ENCODE measurements at regions not wholly inside any gene's neighbourhood (a gene's known extent, or its start where the extent isn't known, plus 50 kb on each side); places are given as distances from the start of the nearest gene placed in this dataset.
"Not testable (repeated sequence)": the region's sequence is repeated elsewhere in the genome, so short reads cannot be mapped to it uniquely, and the experiment has no call there.

- DNase-seq (ENCODE audit: low read depth in 2 of 2, low spot score in 1 of 2) = no peak
Measured at GRCh38 chr1:224529844-224530243, 86.3 kb upstream of the CNIH3 start.

DNA sequence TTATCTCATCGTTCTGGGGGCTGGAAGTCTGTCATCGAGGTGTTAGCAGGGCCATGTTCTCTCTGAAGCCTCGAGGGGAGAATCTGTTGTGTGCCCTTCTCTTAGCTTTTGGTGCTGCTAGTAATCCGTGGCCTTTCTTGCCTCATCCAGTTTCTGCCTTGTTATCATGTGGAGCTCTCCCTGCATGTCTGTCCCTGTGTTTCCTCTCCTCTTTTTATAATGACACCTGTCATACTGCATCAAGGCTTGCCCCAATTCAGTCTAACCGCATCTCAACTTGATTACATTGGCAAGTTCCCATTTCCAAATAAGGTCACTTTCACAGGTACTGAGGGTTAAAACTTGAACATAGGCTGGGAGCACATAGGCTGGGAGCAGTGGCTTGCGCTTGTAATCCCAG is 82.6 kb upstream of the CNIH3 start:
- no peak for DNase-seq (ENCODE audit: low read depth in 2 of 2, low spot score in 1 of 2)

DNA sequence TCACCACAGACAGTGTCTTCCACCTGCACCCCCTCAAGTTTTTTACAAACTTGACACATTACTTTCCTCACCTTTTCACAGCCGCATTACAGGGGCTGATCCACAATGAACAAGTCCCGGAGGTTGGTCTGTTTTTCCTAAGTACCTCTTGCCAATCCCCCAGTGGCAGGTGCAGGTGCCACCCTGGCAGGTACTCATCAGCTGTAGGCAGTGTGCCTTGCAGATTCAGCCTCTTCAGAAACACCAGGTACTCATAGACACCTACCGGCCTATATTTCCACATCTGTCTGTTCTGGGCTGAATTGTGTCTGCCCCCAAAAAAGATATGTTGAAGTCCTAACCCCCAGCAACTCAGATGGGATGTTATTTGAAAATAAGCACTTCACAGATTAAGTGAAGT is 81.4 kb upstream of the CNIH3 start:
- DNase-seq (ENCODE audit: low read depth in 2 of 2, low spot score in 1 of 2) = no peak

GRCh38 chr1:224535641-224536040 is 80.5 kb upstream of the CNIH3 start:
- DNase-seq (ENCODE audit: low read depth in 2 of 2, low spot score in 1 of 2) = no peak

- DNase-seq (ENCODE audit: low read depth in 2 of 2, low spot score in 1 of 2) = no peak
Measured at GRCh38 chr1:224539971-224540370, 76.1 kb upstream of the CNIH3 start.

DNA sequence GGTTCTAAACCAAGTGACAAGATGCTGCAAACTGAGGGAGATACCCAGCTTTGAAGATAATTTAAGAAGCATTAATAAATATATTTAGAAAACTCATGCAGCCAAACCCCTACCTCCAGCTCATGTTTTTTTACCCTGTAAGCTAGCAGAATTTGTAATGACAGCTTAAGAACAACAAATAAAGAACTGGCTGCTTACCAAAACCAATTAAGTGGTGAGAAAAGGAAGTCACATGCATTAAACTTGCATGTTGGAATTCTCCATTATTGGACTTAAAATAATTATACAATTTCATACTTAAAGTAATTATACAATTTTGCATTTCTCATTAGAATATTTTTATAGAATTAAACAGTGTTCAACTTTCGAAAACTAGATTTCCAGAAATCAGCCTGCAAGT is 75.6 kb upstream of the CNIH3 start:
- no peak for DNase-seq (ENCODE audit: low read depth in 2 of 2, low spot score in 1 of 2)

DNA sequence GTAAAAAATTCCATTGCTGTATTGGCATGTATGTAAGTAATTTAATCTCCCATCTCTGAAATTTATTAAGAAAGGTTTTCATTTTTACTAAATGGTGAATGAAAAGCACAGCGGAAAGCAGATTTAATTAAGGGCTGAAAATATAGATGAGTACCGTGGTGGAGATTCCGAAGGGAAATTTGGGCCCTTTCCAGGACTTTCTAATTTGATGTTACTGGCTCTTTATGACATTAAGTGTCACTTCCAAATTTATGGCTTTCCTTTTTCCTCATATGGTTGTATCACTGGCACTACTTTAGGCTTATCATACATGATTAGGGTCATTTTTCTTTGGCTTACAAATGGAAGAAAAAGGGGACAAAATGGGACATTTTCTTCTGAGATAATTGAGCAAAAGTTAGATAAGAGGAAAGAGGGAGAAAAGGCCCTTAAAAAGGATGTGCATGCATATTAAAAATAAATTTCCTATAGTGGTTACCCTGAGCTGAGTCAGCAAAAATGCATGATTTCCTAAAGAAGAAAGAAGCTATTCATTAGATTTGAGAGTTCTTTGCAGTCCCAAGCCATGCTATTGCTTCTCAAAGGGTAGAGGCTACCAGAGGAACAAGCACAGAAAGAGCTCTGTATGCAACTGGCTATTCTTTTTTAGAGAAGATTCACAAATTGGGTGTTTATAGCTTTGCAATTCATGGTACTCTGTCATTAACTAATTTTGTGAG is 74.9 kb upstream of the CNIH3 start:
- no peak for DNase-seq (ENCODE audit: low read depth in 2 of 2, low spot score in 1 of 2)

- DNase-seq (ENCODE audit: low read depth in 2 of 2, low spot score in 1 of 2) = no peak
Measured at GRCh38 chr1:224541901-224542630, 74.1 kb upstream of the CNIH3 start.

GRCh38 chr1:224542783-224543440 is 73.2 kb upstream of the CNIH3 start:
- DNase-seq (ENCODE audit: low read depth in 2 of 2, low spot score in 1 of 2) = no peak

- no peak for DNase-seq (ENCODE audit: low read depth in 2 of 2, low spot score in 1 of 2)
Measured at GRCh38 chr1:224543453-224543852, 72.7 kb upstream of the CNIH3 start.

DNA sequence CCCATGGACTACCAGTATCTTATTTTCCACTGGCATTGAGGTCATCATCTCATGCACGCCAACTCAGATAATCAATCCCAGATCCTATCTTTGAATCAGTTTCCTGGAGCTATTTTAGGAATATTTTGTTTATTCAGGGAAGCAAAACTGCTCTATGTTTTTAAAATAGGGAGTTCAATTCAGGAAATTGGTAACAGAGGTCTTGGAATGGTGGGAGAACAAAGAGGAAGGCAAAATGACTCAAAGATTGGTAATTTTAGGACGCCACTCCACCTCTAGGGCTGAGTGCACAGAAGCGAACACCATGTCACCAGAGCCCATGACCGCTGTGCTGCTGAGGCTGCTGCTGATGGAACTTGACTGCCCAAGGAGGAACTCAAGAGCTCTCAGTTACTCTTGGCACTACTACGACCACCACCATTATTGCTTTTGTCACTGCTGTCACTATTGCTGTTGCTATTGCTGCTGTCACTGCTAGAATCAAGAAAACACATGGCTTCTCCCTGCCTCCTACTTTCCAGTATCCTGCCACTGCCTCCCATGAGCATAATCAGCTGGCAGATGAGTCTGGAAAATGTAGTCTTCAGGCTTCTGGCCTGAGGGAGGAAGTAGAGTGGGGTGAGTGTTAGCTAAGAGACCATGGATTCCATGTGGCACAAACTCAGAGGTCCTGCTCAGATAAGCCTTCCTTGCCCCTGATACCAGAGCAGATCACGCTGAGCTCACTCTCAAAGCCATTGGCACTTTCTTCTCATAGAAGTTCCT is 71.6 kb upstream of the CNIH3 start:
- DNase-seq (ENCODE audit: low read depth in 2 of 2, low spot score in 1 of 2) = no peak

- no peak for DNase-seq (ENCODE audit: low read depth in 2 of 2, low spot score in 1 of 2)
Measured at GRCh38 chr1:224545571-224545970, 70.5 kb upstream of the CNIH3 start.

DNA sequence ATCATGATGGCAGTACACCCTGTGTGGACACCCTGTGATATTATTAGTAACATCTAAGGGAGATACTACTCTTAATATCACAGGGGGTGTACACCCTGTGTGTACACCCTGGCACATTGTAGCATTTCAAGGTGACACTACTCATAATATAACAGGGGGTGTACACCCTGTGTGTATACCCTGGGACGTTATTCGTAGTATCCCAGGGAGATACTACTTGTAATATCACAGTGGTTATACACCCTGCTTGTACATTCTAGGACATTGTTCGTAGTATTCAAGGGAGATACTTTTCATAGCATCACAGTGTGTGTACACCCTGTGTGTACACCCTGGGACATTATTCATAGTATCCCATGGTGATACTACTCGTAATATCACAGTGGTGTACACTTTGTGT is 67.4 kb upstream of the CNIH3 start:
- no peak for DNase-seq (ENCODE audit: low read depth in 2 of 2, low spot score in 1 of 2)

- not testable (repeated sequence) for DNase-seq (ENCODE audit: low read depth in 2 of 2, low spot score in 1 of 2)
Measured at GRCh38 chr1:224551189-224551588, 64.9 kb upstream of the CNIH3 start.

DNA sequence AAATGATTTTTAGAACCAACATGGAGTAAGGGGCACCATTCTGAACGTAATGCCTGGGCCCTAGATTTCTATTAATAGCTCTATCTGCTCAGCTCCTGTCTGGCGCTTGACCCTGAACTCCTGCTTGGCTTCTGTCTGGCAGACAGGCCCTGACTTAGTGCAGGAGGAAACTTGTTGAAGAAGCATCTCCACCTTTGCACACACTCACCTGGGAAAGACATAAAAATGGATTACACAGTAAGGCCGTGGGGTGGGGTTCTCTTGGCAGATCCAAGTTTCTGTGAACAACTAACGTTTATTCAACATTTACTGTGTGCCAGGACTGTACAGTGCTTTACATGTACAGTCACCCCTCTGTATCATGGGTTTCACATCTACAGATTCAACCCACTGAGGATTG is 62.1 kb upstream of the CNIH3 start:
- DNase-seq (ENCODE audit: low read depth in 2 of 2, low spot score in 1 of 2) = no peak

DNA sequence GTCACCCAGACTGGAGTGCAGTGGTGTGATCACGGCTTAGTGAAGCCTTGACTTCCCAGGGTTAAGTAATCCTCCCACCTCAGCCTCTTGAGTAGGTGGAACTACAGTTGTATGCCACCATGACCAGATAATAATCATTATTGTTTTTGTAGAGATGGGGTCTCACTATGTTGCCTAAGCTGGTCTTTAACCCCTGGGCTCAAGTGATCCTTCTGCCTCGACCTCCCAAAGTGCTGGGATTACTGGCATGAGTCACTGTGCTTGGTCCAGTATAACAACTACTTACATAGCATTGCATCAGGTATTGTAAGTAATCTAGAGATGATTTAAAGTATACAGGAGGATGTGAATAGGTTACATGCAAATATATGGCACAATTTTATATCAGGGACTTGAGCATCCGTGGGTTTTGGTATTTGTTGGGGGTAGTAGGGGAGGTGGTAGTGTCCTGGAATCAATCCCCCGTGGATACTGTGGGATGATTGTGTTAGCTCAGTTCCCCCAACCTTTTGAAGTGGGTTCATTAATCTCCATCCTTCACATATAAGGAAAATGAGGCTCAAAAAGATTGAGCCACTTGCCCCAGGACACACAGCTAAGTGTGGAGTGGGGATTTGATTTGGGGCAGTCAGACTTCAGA is 61.4 kb upstream of the CNIH3 start:
- DNase-seq (ENCODE audit: low read depth in 2 of 2, low spot score in 1 of 2) = no peak

DNA sequence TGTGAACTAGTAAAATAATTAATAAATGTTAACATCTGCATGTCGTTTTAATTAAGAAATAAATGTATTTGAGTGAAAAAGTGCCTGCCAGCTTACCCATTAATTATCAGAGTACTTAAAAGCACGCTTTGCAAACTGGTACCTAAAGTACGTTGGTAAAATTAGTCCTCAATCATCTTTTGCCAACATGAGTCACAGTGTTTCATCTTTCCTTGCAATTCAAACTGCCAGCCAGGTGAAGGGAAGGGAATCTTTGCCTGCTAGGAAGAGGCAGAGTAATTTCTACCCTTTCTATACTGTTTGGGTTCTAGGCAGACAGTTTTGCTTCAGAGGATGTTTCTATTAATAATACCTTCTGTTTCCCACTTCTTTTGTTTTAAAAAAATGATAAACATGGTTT is 57.2 kb upstream of the CNIH3 start:
- DNase-seq (ENCODE audit: low read depth in 2 of 2, low spot score in 1 of 2) = no peak

GRCh38 chr1:224559981-224560728 is 56.0 kb upstream of the CNIH3 start:
- no peak for DNase-seq (ENCODE audit: low read depth in 2 of 2, low spot score in 1 of 2)

DNA sequence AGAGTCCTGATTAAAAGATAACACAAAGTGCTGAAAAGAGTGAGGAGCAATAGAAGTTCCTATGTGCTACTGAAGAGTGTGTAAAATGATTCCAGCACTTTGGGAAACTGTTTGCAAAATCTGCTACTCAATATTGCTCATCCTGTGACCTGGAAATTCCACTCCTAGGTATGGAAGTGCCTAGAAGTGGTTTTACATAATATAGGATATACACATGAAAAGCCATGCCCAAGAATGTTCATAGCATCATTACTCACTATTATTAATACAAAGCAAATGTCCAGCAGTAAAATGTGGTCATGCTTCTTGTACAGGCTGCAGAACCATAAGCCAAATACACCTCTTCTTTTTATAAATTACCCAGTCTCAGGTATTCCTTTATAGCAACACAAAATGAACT is 53.2 kb upstream of the CNIH3 start:
- DNase-seq (ENCODE audit: low read depth in 2 of 2, low spot score in 1 of 2) = not testable (repeated sequence)

DNA sequence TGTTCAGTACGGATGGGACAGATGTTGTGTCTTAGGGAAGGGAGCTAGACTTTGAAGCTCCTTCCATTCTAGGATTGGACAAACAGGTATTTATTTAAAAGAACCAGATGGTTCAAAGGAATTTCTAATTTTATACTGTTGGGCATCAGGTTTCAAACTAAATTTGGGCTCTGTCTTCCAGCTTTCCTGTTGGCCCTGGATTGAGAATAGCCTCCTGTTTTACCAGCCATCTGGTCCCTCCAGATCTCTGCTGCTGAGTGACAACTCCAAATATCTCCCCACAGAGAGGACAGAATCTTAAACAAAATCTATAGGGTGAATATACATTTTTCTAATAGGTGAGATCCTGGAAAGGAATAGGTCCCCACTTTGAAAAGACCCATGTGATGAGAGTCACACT is 52.5 kb upstream of the CNIH3 start:
- DNase-seq (ENCODE audit: low read depth in 2 of 2, low spot score in 1 of 2) = no peak

All from stimulated activated CD8-positive, alpha-beta memory T cell treated with anti-CD3 and anti-CD28 coated beads, Interleukin-4, amount 100 ng/mL, for 4 hours (primary cell).